Islet precursor cell (in vitro differentiated cells): ENCODE measurements at regions not wholly inside any gene's neighbourhood (a gene's known extent, or its start where the extent isn't known, plus 50 kb on each side); places are given as distances from the start of the nearest gene placed in this dataset.

ENCODE experiments used
- DNase-seq: peaks from one replicate; pipeline ENCODE4 v3.0.0-alpha.2; 2018

DNA sequence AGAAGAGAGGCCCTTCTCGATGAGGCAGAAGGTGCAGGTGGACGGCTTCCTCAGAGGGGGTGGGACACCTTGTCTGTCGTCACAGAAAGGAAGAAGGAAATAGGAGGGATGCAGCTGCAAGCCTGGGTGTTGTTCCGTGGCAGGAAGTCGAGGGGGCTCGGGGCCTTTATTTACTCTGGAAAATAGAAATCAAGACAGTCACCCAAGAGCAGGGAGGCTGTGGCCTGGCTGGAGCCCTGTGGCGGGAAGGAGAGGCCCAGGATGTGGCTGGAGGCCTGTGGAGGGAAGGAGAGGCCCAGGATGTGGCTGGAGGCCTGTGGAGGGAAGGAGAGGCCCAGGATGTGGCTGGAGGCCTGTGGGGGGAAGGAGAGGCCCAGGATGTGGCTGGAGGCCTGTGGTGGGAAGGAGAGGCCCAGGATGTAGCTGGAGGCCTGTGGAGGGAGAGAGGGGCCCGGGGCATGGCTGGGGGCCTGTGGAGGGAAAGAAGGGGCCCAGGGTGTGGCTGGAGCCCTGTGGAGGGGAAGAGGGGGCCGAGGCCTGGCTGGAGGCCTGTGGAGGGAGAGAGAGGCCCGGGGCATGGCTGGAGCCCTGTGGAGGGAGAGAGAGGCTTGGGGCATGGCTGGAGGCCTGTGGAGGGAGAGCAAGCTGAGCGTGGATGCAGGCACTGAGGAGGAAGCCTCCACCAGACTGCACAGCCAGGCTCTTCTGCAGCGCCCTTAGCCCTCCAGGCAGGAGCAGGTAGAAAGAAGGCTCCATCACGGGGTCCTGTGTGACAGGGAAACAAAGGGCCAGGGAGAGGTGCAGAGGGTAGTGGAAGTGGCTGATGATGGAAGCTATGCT lies 97.3 kb upstream of the SFMBT2 start:
- DNase-seq, result no peak

DNA sequence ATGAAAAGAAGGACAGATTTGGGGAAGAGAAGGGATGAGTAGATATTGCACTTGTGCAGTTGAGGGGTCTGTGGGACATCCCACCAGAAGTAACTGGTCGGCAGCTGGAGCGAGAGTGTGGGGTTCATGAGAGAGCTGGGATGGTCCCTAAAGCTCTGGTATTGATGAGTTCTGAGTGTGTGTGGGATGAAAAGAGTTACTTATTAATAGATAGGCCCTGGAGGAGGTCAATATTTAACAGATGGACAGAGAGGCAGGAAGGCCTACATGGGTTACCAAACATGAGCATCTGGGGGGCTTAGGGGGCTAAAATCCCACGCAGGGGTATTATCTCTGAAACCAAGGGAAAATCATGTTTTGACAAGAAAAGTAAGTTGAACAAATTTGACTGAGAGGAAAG lies 95.7 kb upstream of the SFMBT2 start:
- DNase-seq, result no peak

DNA sequence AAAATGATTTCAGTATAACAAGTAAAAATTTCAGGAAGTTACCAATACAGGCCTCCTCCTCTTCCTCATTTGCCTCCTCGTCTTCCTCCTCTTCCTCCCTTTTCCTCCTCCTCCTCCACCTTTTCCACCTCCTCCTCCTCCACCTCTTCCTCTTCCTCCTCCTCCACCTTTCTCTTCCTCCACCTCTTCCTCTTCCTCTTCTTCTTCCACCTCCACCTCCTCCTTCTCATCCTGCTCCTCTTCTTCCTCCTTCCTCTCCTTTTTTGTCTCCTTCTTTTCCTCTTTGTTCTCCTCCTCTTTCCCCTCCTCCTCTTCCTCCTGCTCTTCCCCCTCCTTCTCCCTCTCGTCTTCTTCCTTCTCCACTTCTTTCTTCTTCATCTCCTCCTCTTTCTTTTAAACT lies 94.4 kb upstream of the SFMBT2 start:
- DNase-seq, result no peak

DNA sequence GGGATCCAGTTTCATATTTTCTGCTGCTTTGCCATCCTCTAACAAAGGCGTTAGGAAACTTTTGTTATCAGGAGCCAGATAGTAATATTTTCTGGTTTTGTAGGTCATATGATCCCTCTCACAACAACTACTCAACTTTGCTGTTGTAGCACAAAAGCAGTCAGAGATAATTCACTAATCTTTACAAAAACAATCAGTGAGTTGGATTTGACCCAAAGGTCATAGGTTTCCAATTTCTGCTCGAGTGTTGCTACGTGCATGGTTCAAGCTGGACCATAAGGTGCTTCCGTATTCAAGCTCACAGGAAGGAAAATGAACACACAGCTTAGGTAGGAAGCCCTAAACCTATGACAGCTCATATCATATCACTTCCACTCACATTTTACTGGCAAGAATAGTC lies 92.4 kb upstream of the SFMBT2 start:
- no peak for DNase-seq

DNA sequence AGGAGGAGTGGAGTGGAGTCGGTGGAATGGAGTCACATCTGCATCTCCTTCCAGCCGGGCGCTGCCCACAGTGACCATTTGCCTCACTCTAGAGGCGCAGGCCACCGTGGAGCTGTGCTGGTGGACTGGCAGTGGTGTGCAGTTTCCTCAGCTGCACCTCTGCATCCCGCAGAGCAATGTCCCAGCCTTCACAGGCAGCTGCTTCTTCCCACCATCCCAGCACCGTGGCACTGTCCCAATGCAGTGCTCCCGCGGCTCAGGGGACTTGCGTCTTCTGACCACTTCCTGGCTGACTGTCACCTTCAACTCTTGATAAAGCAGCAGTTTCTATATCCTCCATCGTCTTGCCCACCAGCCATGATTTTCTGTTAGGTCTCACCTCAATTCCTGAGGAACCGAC lies 90.3 kb upstream of the SFMBT2 start:
- no peak for DNase-seq

DNA sequence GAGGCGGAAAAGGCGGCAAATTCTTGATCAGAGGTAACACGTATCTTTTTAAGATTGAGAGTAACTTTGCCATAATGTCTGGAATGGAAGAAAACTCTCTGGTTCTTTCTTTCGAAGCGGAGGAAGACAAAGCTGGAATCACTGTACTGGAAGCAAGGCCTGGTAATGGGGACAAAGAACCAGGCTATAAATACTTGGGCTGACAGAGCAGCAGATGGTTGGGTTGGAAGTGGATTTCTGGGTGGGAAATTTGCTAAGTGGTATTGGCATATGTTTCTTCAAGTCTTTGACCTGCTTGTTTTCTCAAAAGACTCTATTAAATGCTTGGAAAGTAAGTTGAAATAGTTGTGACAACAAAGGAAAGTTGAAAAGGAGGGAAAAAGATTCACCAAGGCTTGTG lies 87.3 kb upstream of the SFMBT2 start:
- no peak for DNase-seq

DNA sequence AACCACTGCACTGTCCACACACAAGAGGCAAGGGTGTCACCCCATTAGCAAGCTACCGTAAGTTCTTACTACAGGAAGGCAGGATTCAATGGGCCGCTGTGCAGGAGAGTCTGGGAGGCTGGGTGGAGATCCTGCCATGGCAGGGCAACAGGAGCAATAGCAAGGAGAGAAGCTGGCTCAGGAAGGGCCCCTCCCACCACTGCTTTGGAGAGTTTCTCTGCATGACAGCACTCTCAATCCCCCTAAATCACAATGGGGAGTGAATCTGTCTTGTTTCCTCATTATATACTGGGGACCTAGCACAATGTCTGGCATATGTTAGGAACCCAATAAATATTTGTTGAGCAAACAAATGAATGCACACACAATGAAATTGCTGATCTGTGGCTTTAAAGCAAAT lies 83.2 kb upstream of the SFMBT2 start:
- DNase-seq, result no peak

DNA sequence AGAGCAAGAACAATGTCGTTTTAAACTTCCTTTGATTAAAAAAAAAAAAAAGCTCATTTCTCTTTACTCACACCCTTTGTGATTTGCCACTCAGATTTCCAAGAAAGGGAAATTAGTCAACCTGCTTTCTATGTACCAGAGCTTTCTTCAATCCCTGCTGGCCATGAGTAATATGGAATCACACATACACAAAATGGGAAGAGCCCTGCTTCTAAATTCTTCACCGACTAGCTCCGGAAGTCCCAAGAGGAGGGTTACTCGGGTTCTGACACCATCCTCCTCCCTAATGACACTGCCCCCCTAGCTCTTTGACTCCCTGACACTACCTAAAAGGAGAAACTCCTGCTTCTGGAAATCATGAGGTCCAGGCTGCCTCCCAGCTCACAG lies 81.8 kb upstream of the SFMBT2 start:
- DNase-seq, result no peak

DNA sequence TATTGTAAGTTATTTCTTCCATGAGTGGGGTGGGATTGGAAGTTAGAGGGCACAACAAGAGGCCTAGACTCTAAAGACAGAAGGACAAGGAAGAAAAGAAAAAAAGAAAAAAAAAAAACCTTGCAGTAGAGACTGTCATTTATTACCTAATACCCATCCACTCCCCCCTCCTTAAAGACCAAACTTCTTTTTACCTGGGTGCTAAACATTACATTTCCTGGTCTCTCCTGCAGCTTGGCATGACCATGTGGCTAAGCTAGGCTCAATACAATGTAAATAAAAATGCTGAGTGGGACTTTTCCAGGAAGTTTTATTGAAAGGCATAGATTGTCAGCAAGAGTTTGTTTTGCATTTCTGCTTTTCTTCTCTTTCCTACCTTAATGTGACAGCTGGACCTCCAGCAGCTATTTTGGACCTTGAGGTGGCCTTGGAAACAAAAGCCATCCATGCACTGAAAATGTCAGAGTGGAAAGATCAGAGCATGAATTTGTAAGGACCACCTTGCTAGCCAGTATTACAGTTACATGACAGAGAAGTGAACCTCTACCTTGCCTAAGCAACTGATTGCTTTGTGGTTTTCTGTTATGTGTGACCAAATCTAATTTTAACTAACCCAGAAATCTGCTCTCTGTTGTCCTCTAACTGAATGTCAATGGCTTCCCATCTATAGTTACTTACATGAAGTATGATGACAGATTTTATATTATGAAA lies 81.3 kb upstream of the SFMBT2 start:
- no peak for DNase-seq

DNA sequence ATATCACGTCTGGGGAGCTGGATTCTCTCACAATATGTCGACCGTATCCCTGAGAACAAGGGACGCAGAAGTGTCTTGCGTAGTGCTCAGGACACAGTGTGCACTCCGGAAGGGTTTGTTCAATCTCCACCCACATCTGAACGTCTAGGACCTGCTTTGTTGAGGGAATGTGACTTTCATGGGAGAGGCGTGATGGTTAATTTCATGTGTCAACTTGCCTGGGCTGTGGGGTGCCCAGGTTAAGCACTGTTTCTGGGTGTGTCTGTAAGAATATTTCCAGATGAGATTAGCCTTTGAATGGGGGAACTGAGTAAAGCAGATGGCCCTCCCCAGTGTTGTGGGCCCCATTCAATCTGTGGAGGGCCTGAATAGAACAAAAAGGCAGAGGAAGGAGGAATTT lies 80.4 kb upstream of the SFMBT2 start:
- no peak for DNase-seq

DNA sequence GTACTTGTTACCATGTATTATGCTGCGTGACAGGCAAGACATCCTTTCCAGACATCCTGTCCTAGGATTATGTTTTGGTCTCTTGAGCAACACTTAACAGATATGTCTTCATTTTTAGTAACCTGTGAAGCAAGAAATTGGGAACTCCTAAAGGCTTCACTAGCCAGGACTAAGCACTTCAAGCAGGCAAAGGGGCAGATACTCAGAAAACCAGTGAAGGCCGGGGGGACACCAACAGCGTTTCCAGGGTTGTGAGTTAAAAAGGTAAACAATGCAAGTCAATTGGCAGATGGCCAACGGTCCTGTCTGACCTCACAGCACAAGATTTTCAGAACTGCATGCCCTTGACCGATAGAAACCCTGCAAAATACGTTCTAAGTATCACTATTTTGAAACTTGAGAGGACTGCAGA lies 77.6 kb upstream of the SFMBT2 start:
- no peak for DNase-seq

DNA sequence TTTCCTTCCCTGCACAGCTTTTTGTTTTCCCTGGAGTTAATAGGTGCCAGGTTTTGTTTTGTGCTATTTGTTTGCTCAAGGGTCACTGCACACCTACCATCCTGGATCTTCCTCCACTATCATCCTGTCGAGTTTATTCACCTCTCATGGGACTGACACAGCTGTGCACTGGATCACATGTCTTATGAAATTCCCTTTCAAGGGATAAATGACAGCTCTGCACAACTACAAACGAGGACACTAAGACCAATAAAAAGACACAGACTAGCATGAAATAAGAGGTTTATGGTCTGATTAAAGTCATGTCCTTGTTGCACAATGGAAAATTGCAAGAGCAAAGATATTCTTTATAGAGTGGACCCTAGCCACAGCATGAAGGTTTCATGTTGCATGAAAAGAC lies 76.7 kb upstream of the SFMBT2 start:
- no peak for DNase-seq

DNA sequence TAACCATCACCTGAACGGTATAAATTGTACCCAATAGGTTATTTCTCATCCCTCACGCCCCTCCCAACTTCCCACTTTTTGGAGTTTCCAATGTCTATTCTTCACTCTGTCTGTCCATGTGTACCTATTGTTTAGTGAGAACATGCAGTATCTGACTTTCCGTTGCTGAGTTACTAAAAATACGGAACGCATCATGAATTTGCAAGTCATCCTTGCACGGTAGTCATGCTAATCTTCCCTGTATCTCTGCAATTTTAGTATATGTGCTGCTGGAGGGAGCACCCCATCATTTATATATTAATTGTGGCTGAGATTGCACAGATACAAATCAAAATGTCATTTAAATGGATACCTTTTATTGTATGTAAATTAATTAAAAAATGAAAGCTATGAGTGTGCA lies 75.7 kb upstream of the SFMBT2 start:
- no peak for DNase-seq

DNA sequence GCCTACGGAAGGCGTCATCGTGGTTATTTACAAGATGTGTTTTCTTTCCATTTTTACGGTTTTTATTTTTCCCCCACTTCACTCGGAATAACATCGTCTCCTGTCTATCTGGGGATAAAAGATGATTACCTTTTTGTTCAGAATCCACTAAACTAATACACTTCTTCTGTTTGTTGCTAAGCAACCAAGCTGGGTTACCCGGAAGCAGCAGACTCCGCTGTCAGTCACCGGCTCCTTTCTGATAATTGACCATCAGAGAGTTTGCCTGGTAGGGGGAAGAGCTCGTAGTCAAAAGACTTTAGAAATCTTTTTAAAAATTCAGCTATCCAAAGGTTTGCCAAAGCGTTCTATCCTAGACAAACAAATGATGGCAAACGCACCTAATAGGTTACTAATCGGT lies 75.0 kb upstream of the SFMBT2 start:
- no peak for DNase-seq

DNA sequence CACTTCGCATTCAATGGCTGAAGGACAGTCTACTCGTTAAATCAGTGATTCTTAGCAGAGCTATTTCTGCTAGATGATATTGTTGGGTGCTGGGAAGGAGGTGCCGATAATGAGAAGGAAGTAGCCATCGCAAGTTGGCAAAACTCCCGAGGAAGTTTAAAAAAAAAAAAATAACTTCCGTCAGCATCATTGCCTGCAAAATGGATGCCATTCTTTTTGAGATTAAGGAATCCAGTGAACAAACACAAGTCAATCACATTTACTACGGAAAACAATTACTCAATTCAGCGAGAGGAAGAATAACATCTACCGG lies 74.4 kb upstream of the SFMBT2 start:
- DNase-seq, result no peak

DNA sequence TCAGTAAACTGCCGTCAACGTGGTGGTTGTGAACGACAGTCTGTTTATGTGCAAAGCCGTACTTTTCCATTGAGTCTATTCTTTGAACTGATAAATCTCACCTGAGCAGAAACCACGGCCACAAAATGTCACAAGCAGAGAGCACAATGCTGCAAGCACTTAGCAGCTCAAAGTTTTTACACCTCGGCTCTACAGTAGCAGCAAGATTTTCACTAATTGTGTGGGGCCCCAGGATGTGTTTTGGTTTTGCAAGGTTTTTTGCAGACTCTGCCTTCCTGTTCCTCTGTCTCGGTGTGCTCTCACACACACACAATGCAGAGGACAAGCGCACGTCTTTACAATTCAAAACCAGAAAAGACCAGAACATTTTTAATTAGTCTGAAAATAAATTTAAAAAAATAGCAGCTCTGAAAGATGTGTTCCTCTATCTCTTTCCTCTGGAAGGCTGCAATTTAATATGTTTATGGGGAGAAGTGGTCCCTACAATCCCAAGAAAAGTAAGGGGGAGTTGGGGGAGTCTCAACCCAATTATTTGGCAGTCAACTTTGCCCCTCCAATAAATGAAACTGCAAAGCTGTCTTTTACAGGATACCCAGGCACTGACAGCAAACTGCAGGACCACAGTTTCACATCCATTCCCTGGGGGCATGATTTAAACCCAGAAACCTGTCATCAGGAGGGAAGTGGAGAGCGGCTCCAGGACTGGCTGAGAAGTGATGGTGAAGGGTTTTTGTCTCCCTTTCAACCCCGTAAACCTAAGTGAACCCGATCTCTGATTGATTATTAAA lies 73.8 kb upstream of the SFMBT2 start:
- DNase-seq, result peak; percentile 63

DNA sequence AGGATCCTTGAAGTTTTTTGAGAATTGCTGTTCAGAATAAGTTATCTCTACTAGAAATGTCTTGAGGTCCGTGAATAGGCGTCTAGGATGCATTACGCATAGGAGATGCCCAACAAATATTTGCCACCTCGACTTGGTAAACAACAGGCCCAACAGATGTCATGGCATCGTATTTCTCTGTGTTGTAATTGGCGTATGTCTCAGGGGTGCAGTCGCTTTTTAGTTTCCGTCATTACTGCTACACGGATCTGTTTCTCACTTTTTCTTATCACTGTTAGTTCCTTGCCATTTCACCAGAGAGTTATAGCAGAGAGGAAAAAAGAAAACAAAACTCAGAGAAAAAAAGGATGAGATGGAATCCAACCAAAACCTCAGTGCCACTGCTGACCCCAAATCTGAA lies 73.0 kb upstream of the SFMBT2 start:
- no peak for DNase-seq

DNA sequence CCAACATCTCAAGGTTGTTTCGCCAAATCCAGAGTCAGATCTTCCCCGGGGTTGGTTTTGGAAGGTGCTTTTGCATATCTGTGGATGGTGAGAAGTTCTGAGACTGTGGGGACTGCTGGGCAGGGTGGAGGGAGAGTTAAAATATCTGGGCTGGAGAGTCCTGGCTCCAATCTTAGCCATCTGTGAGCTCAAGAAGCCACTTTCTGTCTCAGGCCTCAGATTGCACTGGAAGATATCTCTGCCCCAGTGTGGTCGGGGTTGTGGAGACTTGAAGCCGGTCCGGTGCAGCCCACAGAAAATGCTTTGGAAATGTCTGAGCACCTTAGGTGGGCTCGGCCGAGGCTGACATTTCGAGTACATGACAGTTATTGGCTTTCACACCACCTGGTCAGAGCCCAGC lies 72.2 kb upstream of the SFMBT2 start:
- no peak for DNase-seq

DNA sequence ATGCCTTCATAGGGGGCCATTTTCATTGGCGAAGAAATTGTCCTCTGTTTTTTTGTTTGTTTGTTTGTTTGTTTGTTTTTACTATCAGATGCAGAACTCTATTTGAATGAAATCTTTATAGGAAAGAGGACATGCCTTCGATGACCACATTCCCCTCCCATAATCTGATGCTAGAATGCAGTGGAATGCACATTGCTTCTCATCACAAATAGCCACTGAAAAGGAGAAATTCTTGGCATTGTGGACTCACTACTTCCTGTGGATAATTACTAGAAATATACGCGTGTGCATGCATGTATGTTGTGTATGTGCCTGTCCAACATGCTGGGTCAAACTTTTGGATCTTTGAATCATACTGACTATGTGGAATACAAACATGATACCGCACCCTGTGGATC lies 70.5 kb upstream of the SFMBT2 start:
- no peak for DNase-seq

DNA sequence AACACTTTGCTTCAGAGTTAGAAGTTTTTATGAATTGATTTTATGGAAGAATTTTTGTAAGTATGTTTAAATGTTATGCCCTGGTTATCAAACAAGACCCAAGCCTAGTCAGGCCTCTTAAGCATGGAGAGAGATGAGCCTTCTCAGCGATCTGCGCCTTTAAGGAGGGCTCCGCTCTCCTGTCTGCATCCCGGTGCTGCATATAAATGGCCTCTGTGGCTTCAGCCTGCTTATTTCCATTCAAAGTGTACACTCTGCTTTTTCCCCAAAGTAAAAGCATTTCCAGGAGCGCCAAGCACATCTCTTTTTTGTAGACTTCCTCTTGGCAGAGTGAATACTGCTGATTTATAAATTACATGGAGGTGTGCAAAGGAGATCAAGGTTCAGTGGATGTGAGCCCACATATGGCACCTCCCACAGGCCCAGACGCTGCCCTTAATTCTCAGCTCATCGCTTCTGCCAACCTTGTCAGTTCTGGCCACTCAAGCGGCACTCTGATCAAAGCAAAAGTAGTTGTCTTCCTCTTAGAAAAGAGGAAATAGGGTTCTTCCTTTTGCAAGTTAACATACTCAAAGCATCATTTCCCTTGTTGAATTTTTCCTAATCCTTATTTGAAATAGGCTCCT lies 70.0 kb upstream of the SFMBT2 start:
- no peak for DNase-seq

DNA sequence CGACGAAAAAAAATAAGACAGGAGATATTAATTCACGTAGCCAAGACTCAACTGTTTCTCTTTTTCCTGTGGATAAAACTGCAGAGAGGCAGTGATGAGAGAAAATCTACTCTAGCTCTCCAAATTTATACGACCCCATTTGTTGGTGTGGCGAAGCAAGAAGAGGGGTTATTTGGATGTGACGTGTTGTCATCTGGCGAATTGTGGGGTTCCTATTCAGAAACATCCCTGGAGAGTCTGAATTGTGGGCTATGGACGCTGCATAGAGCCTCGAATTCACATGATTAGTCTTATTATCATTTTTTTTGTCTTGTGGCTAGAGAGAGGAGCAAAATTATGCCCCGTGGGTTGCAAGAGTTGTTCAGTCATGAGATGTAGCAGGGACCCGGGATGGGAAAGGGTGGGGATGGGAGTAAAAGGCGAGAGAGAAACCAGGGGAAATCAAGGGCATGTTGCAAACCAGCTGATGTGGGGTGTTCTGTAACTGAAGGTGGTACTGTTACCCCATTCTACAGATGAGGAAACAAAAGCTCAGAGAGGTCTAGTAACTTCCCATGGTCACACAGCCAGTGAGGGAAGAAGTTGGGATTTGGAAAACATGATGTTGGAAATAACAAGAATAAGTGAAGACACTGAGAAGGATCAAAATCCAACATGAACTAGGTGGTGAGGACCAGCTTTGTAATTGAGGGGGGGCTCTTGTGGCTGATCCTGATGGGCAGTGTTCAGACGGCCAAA lies 69.2 kb upstream of the SFMBT2 start:
- DNase-seq, result no peak

DNA sequence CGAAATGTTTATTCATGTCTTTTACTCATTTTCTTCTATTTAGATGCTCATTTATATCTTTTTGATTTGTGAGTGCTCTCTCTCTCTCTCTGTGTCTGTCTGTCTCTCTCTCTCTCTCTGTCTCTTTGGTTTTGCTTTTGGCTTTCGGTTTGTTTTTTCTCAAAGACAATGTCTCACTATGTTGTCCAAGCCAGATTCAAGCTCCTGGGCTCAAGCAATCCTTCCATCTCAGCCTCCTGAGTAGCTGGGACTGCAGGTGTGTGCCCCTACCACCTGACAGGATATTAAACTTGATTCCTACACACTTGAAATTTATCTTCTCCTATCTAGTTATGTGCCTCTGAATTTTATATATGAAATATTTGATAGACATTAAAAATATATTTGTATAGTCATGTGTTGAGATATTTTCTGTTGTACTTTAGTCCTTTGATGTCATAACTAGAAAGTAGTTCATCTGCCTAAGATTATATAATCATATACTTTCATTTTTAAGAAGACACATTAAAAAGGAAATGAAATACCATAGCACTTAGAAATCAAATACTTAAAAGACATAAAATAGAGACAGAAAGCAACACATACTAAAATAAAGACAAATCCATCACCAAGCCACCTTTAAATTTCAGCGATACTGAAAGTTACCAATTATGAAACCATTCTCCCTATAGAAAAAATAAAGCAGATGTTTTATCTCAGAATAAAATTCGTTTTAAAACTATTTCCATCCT lies 68.1 kb upstream of the SFMBT2 start:
- no peak for DNase-seq
